ENCODE measurements at regions not wholly inside any gene's neighbourhood (a gene's known extent, or its start where the extent isn't known, plus 50 kb on each side); places are given as distances from the start of the nearest gene placed in this dataset.

DNA sequence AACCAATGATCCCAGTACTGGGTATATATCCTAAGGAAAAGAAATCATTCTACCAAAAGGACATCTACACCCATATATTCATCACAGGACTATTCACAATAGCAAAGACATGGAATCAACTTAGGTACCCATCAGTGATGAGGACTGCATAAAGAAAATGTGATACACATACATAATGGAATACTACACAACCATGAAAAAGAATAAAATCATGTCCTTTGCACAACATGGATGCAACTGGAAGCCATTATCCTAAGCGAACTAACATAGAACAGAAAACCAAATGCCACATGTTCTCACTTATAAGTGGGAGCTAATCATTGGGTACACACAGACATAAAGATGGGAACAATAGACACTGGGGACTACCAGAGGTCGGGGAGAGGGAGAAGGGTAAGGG lies 86.0 kb upstream of the LGR5 start:
- Histone ChIP-seq H3K36me3 (no peaks in the 10 kb centered on the region), H3K27me3 (ENCODE audit: low read depth) (no peaks in the 10 kb centered on the region), H3K27ac (replicated peaks) (no peak overlapping the region), H3K4me1 (no peaks in the 10 kb centered on the region), H3K4me3 (no peak overlapping the region), H3K9me3 (replicated peaks) (no peaks in the 10 kb centered on the region)
- DNase-seq: no peak
- TF ChIP-seq, protein P1, sequence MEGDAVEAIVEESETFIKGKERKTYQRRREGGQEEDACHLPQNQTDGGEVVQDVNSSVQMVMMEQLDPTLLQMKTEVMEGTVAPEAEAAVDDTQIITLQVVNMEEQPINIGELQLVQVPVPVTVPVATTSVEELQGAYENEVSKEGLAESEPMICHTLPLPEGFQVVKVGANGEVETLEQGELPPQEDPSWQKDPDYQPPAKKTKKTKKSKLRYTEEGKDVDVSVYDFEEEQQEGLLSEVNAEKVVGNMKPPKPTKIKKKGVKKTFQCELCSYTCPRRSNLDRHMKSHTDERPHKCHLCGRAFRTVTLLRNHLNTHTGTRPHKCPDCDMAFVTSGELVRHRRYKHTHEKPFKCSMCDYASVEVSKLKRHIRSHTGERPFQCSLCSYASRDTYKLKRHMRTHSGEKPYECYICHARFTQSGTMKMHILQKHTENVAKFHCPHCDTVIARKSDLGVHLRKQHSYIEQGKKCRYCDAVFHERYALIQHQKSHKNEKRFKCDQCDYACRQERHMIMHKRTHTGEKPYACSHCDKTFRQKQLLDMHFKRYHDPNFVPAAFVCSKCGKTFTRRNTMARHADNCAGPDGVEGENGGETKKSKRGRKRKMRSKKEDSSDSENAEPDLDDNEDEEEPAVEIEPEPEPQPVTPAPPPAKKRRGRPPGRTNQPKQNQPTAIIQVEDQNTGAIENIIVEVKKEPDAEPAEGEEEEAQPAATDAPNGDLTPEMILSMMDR (IDR thresholded peaks at IDR 0.05; ENCODE audit: borderline replicate concordance): no peak
- intact Hi-C loops (cut with micrococcal nuclease): no loop called here

GRCh38 chr12:71349950-71350349 lies 89.6 kb upstream of the LGR5 start:
- intact Hi-C loops (cut with micrococcal nuclease): no loop called here
- DNase-seq: no peak
- H3K36me3 ChIP-seq: no peaks in the 10 kb centered on the region
- no peaks in the 10 kb centered on the region for H3K9me3 ChIP-seq (replicated peaks)
- H3K27ac ChIP-seq (replicated peaks): no peak overlapping the region
- H3K27me3 ChIP-seq (ENCODE audit: low read depth): no peaks in the 10 kb centered on the region
- no peaks in the 10 kb centered on the region for H3K4me1 ChIP-seq
- no peak overlapping the region for H3K4me3 ChIP-seq
- TF ChIP-seq, protein P1 (IDR thresholded peaks at IDR 0.05; ENCODE audit: borderline replicate concordance): no peak

GRCh38 chr12:71338933-71339332 lies 100.7 kb upstream of the LGR5 start:
- Histone ChIP-seq H3K4me3 (no peak overlapping the region), H3K4me1 (no peaks in the 10 kb centered on the region), H3K36me3 (no peaks in the 10 kb centered on the region), H3K27ac (replicated peaks) (no peak overlapping the region), H3K9me3 (replicated peaks) (peaks cover 29% of the 10 kb centered on the region), H3K27me3 (ENCODE audit: low read depth) (no peaks in the 10 kb centered on the region)
- no peak for DNase-seq
- TF ChIP-seq, protein P1 (IDR thresholded peaks at IDR 0.05; ENCODE audit: borderline replicate concordance): no peak
- intact Hi-C loops (cut with micrococcal nuclease): no loop called here

- TF ChIP-seq, protein P1 (IDR thresholded peaks at IDR 0.05; ENCODE audit: borderline replicate concordance): no peak
- peaks cover 25% of the 10 kb centered on the region for H3K9me3 ChIP-seq (replicated peaks)
- H3K27ac ChIP-seq (replicated peaks): no peak overlapping the region
- DNase-seq: no peak
- no peaks in the 10 kb centered on the region for H3K36me3 ChIP-seq
- no peaks in the 10 kb centered on the region for H3K27me3 ChIP-seq (ENCODE audit: low read depth)
- no peaks in the 10 kb centered on the region for H3K4me1 ChIP-seq
- no peak overlapping the region for H3K4me3 ChIP-seq
- intact Hi-C loops (cut with micrococcal nuclease): no loop called here
Observed at GRCh38 chr12:71335963-71336257, 103.7 kb upstream of the LGR5 start.

- intact Hi-C loops (cut with micrococcal nuclease): no loop called here
- Histone ChIP-seq H3K27me3 (ENCODE audit: low read depth) (no peaks in the 10 kb centered on the region), H3K4me3 (no peak overlapping the region), H3K27ac (replicated peaks) (no peak overlapping the region), H3K4me1 (no peaks in the 10 kb centered on the region), H3K36me3 (no peaks in the 10 kb centered on the region), H3K9me3 (replicated peaks) (peaks cover 25% of the 10 kb centered on the region)
- TF ChIP-seq, protein P1 (IDR thresholded peaks at IDR 0.05; ENCODE audit: borderline replicate concordance): no peak
- no peak for DNase-seq
Observed at GRCh38 chr12:71335151-71335962, 104.2 kb upstream of the LGR5 start.
